Gastrocnemius medialis (tissue), 4 donors: ENCODE measurements at regions not wholly inside any gene's neighbourhood (a gene's known extent, or its start where the extent isn't known, plus 50 kb on each side); places are given as distances from the start of the nearest gene placed in this dataset.

Experiments used
- CTCF ChIP-seq, 5 experiments: fragments of 450-650 bp in 3 of 5; fragments of 200-600 bp in 2 of 5; sonication (generic) in 2 of 5; IDR thresholded peaks in 4 of 5; conservative IDR thresholded peaks in 1 of 5; 1 replicate in 4 of 5; 2 replicates in 1 of 5; pipeline ENCODE4 v1.5.1; 2016 to 2019; ENCODE audit warnings: antibody characterized with exemption in 5 of 5, mild to moderate bottlenecking in 3 of 5, moderate library complexity in 3 of 5
- POLR2A ChIP-seq, 2 donors: fragments of 450-650 bp; IDR thresholded peaks; one replicate each; pipeline ENCODE4 v1.6.1; 2017; ENCODE audit warnings: antibody characterized with exemption in 2 of 2, mild to moderate bottlenecking in 2 of 2, moderate library complexity in 2 of 2

GRCh38 chr2:133794114-133794513, 225.9 kb upstream of the NCKAP5 start:
- no peak for TF ChIP-seq POLR2A (IDR thresholded peaks at IDR 0.05)
- no peak for TF ChIP-seq CTCF (IDR thresholded peaks at IDR 0.05 in 4 of 5, conservative IDR thresholded peaks at IDR 0.05 in 1 of 5)
